DND-41 (cell line): ENCODE measurements at regions not wholly inside any gene's neighbourhood (a gene's known extent, or its start where the extent isn't known, plus 50 kb on each side); places are given as distances from the start of the nearest gene placed in this dataset.
"Not testable (repeated sequence)": the region's sequence is repeated elsewhere in the genome, so short reads cannot be mapped to it uniquely, and the experiment has no call there.

Source experiments
- ATAC-seq: fragments of 200-7000 bp; cut with Tn5 transposase; 3 replicates; pipeline ENCODE4 v1.9.1; 2021; ENCODE audit warnings: low read depth; ENCODE audit not compliant: insufficient read depth
- DNase-seq: peaks from one replicate; pipeline ENCODE4 v3.0.0-alpha.2; 2020
- H2AFZ ChIP-seq: 2 replicates; pipeline ENCODE4 v1.6.0; 2012; ENCODE audit warnings: low read depth, low read length
- H3K27ac ChIP-seq: 2 replicates; pipeline ENCODE4 v1.5.1; 2012; ENCODE audit warnings: low read length, inconsistent platforms
- H3K27me3 ChIP-seq: fragments of 200-600 bp; sonication (generic); 2 replicates; pipeline ENCODE4 v1.6.0; 2012; ENCODE audit warnings: low read length, mild to moderate bottlenecking, inconsistent platforms; ENCODE audit not compliant: insufficient read depth, poor library complexity
- H3K36me3 ChIP-seq: 2 replicates; pipeline ENCODE4 v1.5.1; 2012; ENCODE audit warnings: low read length, inconsistent platforms; ENCODE audit not compliant: insufficient read depth
- H3K4me1 ChIP-seq: 2 replicates; pipeline ENCODE4 v1.5.1; 2012; ENCODE audit warnings: mild to moderate bottlenecking, low read length; ENCODE audit not compliant: insufficient read depth
- H3K4me2 ChIP-seq: 2 replicates; pipeline ENCODE4 v1.6.0; 2012; ENCODE audit warnings: mild to moderate bottlenecking, moderate library complexity, low read length, inconsistent platforms; ENCODE audit not compliant: insufficient read depth
- H3K4me3 ChIP-seq, 2 experiments: fragments of 200-600 bp in 1 of 2; shearing (Covaris generic) in 1 of 2; 2 replicates each; pipeline ENCODE4 v1.5.1; 2012 to 2016; ENCODE audit warnings: inconsistent platforms in 2 of 2, low read length in 2 of 2, mild to moderate bottlenecking in 2 of 2, low read depth in 1 of 2, moderate library complexity in 1 of 2
- H3K79me2 ChIP-seq: 2 replicates; pipeline ENCODE4 v1.6.0; 2012; ENCODE audit warnings: low read length, inconsistent platforms; ENCODE audit not compliant: insufficient read depth
- H3K9ac ChIP-seq: 2 replicates; pipeline ENCODE4 v1.6.0; 2012; ENCODE audit warnings: low read depth, mild to moderate bottlenecking, inconsistent platforms, low read length, moderate library complexity
- H3K9me3 ChIP-seq: 2 replicates; pipeline ENCODE4 v1.5.1; 2012; ENCODE audit warnings: low read length, moderate library complexity, mild to moderate bottlenecking, inconsistent platforms; ENCODE audit not compliant: insufficient read depth, severe bottlenecking
- H4K20me1 ChIP-seq: 2 replicates; pipeline ENCODE4 v1.6.0; 2012; ENCODE audit warnings: low read length; ENCODE audit not compliant: insufficient read depth
- EZH2 ChIP-seq: IDR thresholded peaks from 3 replicates; pipeline ENCODE4 v1.6.1; 2012; ENCODE audit warnings: borderline replicate concordance, low read depth, mild to moderate bottlenecking, moderate library complexity, low read length, inconsistent platforms; ENCODE audit not compliant: severe bottlenecking
- TF ChIP-seq, protein P1 (sequence below): IDR thresholded peaks from 2 replicates; pipeline ENCODE4 v1.5.1; 2012; ENCODE audit warnings: borderline replicate concordance, low read length, moderate library complexity, mild to moderate bottlenecking; ENCODE audit not compliant: poor library complexity, severe bottlenecking; ENCODE audit errors: extremely low read depth

DNA sequence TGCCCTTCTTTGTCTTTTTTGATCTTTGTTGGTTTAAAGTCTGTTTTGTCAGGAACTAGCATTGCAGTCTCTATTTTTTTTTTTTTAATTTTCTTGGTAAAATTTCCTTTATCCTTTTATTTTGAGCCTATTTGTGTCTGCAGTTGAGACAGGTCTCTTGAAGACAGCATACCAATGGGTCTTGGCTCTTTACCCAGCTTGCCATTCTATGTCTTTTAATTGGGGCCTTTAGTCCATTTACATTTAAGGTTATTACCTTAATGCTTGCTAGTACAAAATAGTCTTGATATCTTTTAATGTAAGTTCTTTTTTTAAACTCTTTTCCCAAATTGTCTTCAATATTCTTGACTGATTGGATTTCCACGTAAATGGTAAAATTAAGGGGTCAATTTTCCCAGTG lies 398.3 kb upstream of the CHRM2 start:
- no peaks in the 10 kb centered on the region for H3K4me1 ChIP-seq
- TF ChIP-seq EZH2, result no peak
- TF ChIP-seq, protein P1, sequence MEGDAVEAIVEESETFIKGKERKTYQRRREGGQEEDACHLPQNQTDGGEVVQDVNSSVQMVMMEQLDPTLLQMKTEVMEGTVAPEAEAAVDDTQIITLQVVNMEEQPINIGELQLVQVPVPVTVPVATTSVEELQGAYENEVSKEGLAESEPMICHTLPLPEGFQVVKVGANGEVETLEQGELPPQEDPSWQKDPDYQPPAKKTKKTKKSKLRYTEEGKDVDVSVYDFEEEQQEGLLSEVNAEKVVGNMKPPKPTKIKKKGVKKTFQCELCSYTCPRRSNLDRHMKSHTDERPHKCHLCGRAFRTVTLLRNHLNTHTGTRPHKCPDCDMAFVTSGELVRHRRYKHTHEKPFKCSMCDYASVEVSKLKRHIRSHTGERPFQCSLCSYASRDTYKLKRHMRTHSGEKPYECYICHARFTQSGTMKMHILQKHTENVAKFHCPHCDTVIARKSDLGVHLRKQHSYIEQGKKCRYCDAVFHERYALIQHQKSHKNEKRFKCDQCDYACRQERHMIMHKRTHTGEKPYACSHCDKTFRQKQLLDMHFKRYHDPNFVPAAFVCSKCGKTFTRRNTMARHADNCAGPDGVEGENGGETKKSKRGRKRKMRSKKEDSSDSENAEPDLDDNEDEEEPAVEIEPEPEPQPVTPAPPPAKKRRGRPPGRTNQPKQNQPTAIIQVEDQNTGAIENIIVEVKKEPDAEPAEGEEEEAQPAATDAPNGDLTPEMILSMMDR, result no peak
- H3K4me3 ChIP-seq, result no peak overlapping the region
- no peak overlapping the region for H3K9ac ChIP-seq
- H3K27me3 ChIP-seq, result no peaks in the 10 kb centered on the region
- ATAC-seq (no peak), DNase-seq (no peak)
- H3K9me3 ChIP-seq, result peaks cover 5% of the 10 kb centered on the region
- no peaks in the 10 kb centered on the region for H4K20me1 ChIP-seq
- no peak overlapping the region for H2AFZ ChIP-seq
- H3K79me2 ChIP-seq, result no peaks in the 10 kb centered on the region
- H3K36me3 ChIP-seq, result no peaks in the 10 kb centered on the region
- no peak overlapping the region for H3K27ac ChIP-seq
- no peak overlapping the region for H3K4me2 ChIP-seq

- H3K4me2 ChIP-seq, result no peak overlapping the region
- ATAC-seq, result no peak
- H3K9me3 ChIP-seq, result no peaks in the 10 kb centered on the region
- no peak overlapping the region for H3K4me3 ChIP-seq
- H3K36me3 ChIP-seq, result no peaks in the 10 kb centered on the region
- DNase-seq, result no peak
- TF ChIP-seq, protein P1, result no peak
- no peak for TF ChIP-seq EZH2
- no peaks in the 10 kb centered on the region for H4K20me1 ChIP-seq
- no peak overlapping the region for H2AFZ ChIP-seq
- no peak overlapping the region for H3K9ac ChIP-seq
- no peaks in the 10 kb centered on the region for H3K4me1 ChIP-seq
- H3K27ac ChIP-seq, result no peak overlapping the region
- H3K79me2 ChIP-seq, result no peaks in the 10 kb centered on the region
- H3K27me3 ChIP-seq, result no peaks in the 10 kb centered on the region
Measured at GRCh38 chr7:136452949-136453348, 415.5 kb upstream of the CHRM2 start.

DNA sequence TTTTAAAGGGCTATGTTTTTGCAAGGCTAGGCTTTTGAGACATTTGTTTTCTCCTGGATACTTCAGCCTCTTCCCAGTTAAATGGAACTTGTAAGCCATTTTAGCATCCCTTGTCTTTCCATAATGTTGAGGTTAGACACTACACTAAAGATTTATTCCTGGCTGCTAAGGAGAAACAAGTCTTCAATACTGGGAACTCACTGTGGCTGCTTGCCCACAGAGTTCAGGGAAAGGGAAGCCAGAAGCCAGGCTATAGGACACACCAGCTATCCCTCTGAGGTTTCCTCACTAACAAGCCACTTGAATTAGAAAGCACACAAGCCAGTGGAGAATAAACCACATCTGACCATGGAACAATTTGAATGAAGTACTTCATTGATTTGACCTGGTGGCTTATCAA lies 421.7 kb upstream of the CHRM2 start:
- H3K79me2 ChIP-seq, result no peaks in the 10 kb centered on the region
- no peak for DNase-seq
- no peak overlapping the region for H3K4me2 ChIP-seq
- no peak overlapping the region for H3K27ac ChIP-seq
- H2AFZ ChIP-seq, result no peak overlapping the region
- no peaks in the 10 kb centered on the region for H3K36me3 ChIP-seq
- TF ChIP-seq EZH2, result no peak
- TF ChIP-seq, protein P1, result no peak
- no peak for ATAC-seq
- H3K27me3 ChIP-seq, result no peaks in the 10 kb centered on the region
- H3K9me3 ChIP-seq, result no peaks in the 10 kb centered on the region
- H3K9ac ChIP-seq, result no peak overlapping the region
- H3K4me3 ChIP-seq, result no peak overlapping the region
- no peaks in the 10 kb centered on the region for H4K20me1 ChIP-seq
- no peaks in the 10 kb centered on the region for H3K4me1 ChIP-seq

DNA sequence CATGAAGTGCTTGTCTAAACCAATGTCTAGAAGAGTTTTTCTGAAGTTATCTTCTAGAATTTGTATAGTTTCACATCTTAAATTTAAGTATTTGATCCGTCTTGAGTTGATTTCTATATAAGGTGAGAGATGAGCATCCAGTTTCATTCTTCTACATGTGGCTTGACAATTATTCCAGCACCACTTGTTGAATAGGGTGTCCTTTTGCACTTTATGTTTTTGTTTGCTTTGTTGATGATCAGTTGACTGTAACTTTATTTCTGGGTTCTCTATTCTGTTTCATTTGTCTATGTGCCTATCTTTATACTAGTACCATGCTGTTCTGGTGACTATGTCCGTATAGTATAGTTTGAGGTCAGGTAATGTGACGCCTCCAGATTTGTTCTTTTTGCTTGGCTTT lies 426.6 kb upstream of the CHRM2 start:
- Histone ChIP-seq H3K9me3 (no peaks in the 10 kb centered on the region), H3K4me2 (no peak overlapping the region), H2AFZ (no peak overlapping the region), H3K9ac (no peak overlapping the region), H3K27ac (no peak overlapping the region), H3K36me3 (no peaks in the 10 kb centered on the region), H3K79me2 (no peaks in the 10 kb centered on the region), H3K4me1 (no peaks in the 10 kb centered on the region), H4K20me1 (no peaks in the 10 kb centered on the region), H3K27me3 (no peaks in the 10 kb centered on the region), H3K4me3 (no peak overlapping the region)
- TF ChIP-seq, protein P1, result no peak
- no peak for TF ChIP-seq EZH2
- no peak for DNase-seq
- no peak for ATAC-seq

GRCh38 chr7:136431736-136432135 lies 436.7 kb upstream of the CHRM2 start:
- H3K4me1 ChIP-seq, ATAC-seq, H4K20me1 ChIP-seq, DNase-seq, H3K27me3 ChIP-seq, H3K36me3 ChIP-seq, H2AFZ ChIP-seq, H3K9me3 ChIP-seq, H3K79me2 ChIP-seq, H3K27ac ChIP-seq, H3K4me3 ChIP-seq, H3K9ac ChIP-seq, H3K4me2 ChIP-seq: not testable (repeated sequence)
